HEK293T (cell line): ENCODE measurements at regions not wholly inside any gene's neighbourhood (a gene's known extent, or its start where the extent isn't known, plus 50 kb on each side); places are given as distances from the start of the nearest gene placed in this dataset.

Experiments
- CTCF ChIA-PET: fragments of 350-600 bp; formaldehyde crosslinking; extraction: SDS; loops from one replicate; lab custom pipeline; 2021; ENCODE audit warnings: antibody characterized with exemption, inconsistent platforms; lab: Yijun Ruan, JAX
- POLR2A ChIA-PET: fragments of 350-600 bp; formaldehyde crosslinking; extraction: SDS; loops from one replicate; lab custom pipeline; 2020; ENCODE audit warnings: antibody characterized with exemption, inconsistent platforms; lab: Yijun Ruan, JAX
- DNase-seq: peaks from one replicate; pipeline ENCODE4 v3.0.0; 2012; ENCODE audit warnings: mixed read lengths; ENCODE audit errors: extremely low spot score
- ARNT ChIP-seq: fragments of 450-650 bp; IDR thresholded peaks from 2 replicates; pipeline ENCODE4 v1.6.1; 2017; ENCODE audit warnings: mild to moderate bottlenecking
- BHLHE40 ChIP-seq: fragments of 450-650 bp; IDR thresholded peaks from 2 replicates; pipeline ENCODE4 v1.6.1; 2016; ENCODE audit warnings: mild to moderate bottlenecking, moderate library complexity, borderline replicate concordance
- CTBP1 ChIP-seq: fragments of 450-650 bp; IDR thresholded peaks from 2 replicates; pipeline ENCODE4 v1.6.1; 2016; ENCODE audit warnings: borderline replicate concordance
- ELF4 ChIP-seq: fragments of 450-650 bp; IDR thresholded peaks from 2 replicates; pipeline ENCODE4 v1.6.1; 2017; ENCODE audit warnings: antibody characterized with exemption
- FOXA1 ChIP-seq: fragments of 450-650 bp; IDR thresholded peaks from 2 replicates; pipeline ENCODE4 v1.6.1; 2016; ENCODE audit warnings: mild to moderate bottlenecking
- FOXK2 ChIP-seq: fragments of 450-650 bp; IDR thresholded peaks from 2 replicates; pipeline ENCODE4 v1.6.1; 2016; ENCODE audit warnings: mild to moderate bottlenecking
- FOXM1 ChIP-seq: fragments of 450-650 bp; IDR thresholded peaks from 2 replicates; pipeline ENCODE4 v1.6.1; 2017; ENCODE audit warnings: mild to moderate bottlenecking, borderline replicate concordance
- HDGF ChIP-seq: fragments of 450-650 bp; IDR thresholded peaks from 2 replicates; pipeline ENCODE4 v1.6.1; 2017; ENCODE audit warnings: antibody characterized with exemption, borderline replicate concordance
- L3MBTL2 ChIP-seq: fragments of 450-650 bp; conservative IDR thresholded peaks from 2 replicates; pipeline ENCODE4 v1.6.1; 2016; ENCODE audit warnings: mild to moderate bottlenecking
- LEF1 ChIP-seq: fragments of 450-650 bp; IDR thresholded peaks from 2 replicates; pipeline ENCODE4 v1.6.1; 2017; ENCODE audit warnings: mild to moderate bottlenecking, borderline replicate concordance
- NFRKB ChIP-seq: fragments of 450-650 bp; IDR thresholded peaks from 2 replicates; pipeline ENCODE4 v1.6.1; 2016; ENCODE audit warnings: mild to moderate bottlenecking, moderate library complexity
- PKNOX1 ChIP-seq: fragments of 450-650 bp; IDR thresholded peaks from 2 replicates; pipeline ENCODE4 v1.6.1; 2016
- SP1 ChIP-seq: fragments of 450-650 bp; IDR thresholded peaks from 2 replicates; pipeline ENCODE4 v1.6.1; 2017
- SUZ12 ChIP-seq: fragments of 450-650 bp; IDR thresholded peaks from 2 replicates; pipeline ENCODE4 v1.6.1; 2016; ENCODE audit warnings: mild to moderate bottlenecking
- TARDBP ChIP-seq: fragments of 450-650 bp; IDR thresholded peaks from 2 replicates; pipeline ENCODE4 v1.6.1; 2016
- ZNF384 ChIP-seq: fragments of 450-650 bp; IDR thresholded peaks from 2 replicates; pipeline ENCODE4 v1.6.1; 2016

- ChIA-PET POLR2A (no interaction called here), CTCF (no interaction called here)
- no peak for DNase-seq
- TF ChIP-seq NFRKB (no peak), LEF1 (no peak), BHLHE40 (no peak), ARNT (no peak), ZNF384 (no peak), FOXA1 (no peak), HDGF (no peak), PKNOX1 (no peak), FOXK2 (no peak), FOXM1 (no peak), SP1 (no peak), CTBP1 (no peak), ELF4 (no peak), L3MBTL2 (no peak), TARDBP (no peak), SUZ12 (no peak)
Observed at GRCh38 chr14:87503711-87504110, 489.3 kb downstream of the GALC start.

- ChIA-PET CTCF (no interaction called here), POLR2A (no interaction called here)
- DNase-seq, result no peak
- no peak for TF ChIP-seq TARDBP
- no peak for TF ChIP-seq CTBP1
- TF ChIP-seq BHLHE40, result no peak
- no peak for TF ChIP-seq SUZ12
Observed at GRCh38 chr14:87497301-87497700, 495.7 kb downstream of the GALC start.

GRCh38 chr14:87494010-87494409 lies 499.0 kb downstream of the GALC start:
- POLR2A ChIA-PET, result no interaction called here

GRCh38 chr14:87492561-87492960 lies 500.4 kb downstream of the GALC start:
- TF ChIP-seq SUZ12 (no peak), NFRKB (no peak), ZNF384 (no peak), ELF4 (no peak), SP1 (no peak), FOXA1 (no peak), PKNOX1 (no peak)
- ChIA-PET POLR2A (no interaction called here), CTCF (no interaction called here)
- DNase-seq, result no peak

More at GRCh38 chr14:87494010-87494409, 499.0 kb downstream of the GALC start:
- CTCF ChIA-PET, result no interaction called here
- TF ChIP-seq NFRKB, result no peak
- TF ChIP-seq SUZ12, result no peak
- no peak for TF ChIP-seq BHLHE40
- no peak for TF ChIP-seq CTBP1
- no peak for TF ChIP-seq FOXA1
- no peak for TF ChIP-seq ZNF384
- no peak for TF ChIP-seq SP1
- DNase-seq, result no peak

- CTCF ChIA-PET, result no interaction called here
- TF ChIP-seq ELF4 (no peak), FOXK2 (no peak), FOXM1 (no peak)
- POLR2A ChIA-PET, result no interaction called here
- no peak for DNase-seq
Observed at GRCh38 chr14:87491816-87492215, 501.2 kb downstream of the GALC start.

- POLR2A ChIA-PET, result no interaction called here
- no peak for TF ChIP-seq FOXK2
- TF ChIP-seq FOXM1, result no peak
- no peak for TF ChIP-seq SUZ12
- TF ChIP-seq ARNT, result no peak
- TF ChIP-seq FOXA1, result no peak
- TF ChIP-seq CTBP1, result no peak
- TF ChIP-seq LEF1, result no peak
- no peak for TF ChIP-seq PKNOX1
- TF ChIP-seq HDGF, result no peak
- no peak for TF ChIP-seq SP1
- no peak for TF ChIP-seq BHLHE40
- CTCF ChIA-PET, result no interaction called here
- no peak for DNase-seq
Observed at GRCh38 chr14:87489196-87489819, 503.7 kb downstream of the GALC start.
